Tibial nerve (tissue), 4 donors: ENCODE measurements at regions not wholly inside any gene's neighbourhood (a gene's known extent, or its start where the extent isn't known, plus 50 kb on each side); places are given as distances from the start of the nearest gene placed in this dataset.

Experiments
- DNase-seq, 2 donors: peaks; one replicate each; pipeline ENCODE4 v3.0.0-alpha.2; 2019; ENCODE audit warnings: low spot score in 2 of 2
- H3K27ac ChIP-seq, 4 donors: fragments of 200-600 bp; sonication (generic) in 3 of 4; one replicate each; pipeline ENCODE4 v1.5.1; 2017 to 2019; ENCODE audit warnings: mild to moderate bottlenecking in 1 of 4
- H3K27me3 ChIP-seq, 2 donors: fragments of 200-600 bp; sonication (generic) in 1 of 2; one replicate each; pipeline versions ENCODE4 v1.5.1 to v1.6.0; 2017 to 2019
- H3K36me3 ChIP-seq, 3 donors: fragments of 200-600 bp; sonication (generic); one replicate each; pipeline ENCODE4 v1.5.1; 2018 to 2019
- H3K4me1 ChIP-seq, 4 donors: fragments of 200-600 bp; sonication (generic) in 3 of 4; one replicate each; pipeline ENCODE4 v1.5.1; 2017 to 2019
- H3K4me3 ChIP-seq, 4 donors: fragments of 200-600 bp; sonication (generic) in 3 of 4; one replicate each; pipeline ENCODE4 v1.5.1; 2017 to 2019; ENCODE audit warnings: mild to moderate bottlenecking in 1 of 4, moderate library complexity in 1 of 4
- H3K9me3 ChIP-seq, 4 donors: fragments of 200-600 bp; sonication (generic) in 3 of 4; one replicate each; pipeline ENCODE4 v1.5.1; 2017 to 2019
- EP300 ChIP-seq, 2 donors: sonication (generic); formaldehyde crosslinking; IDR thresholded peaks; one replicate each; pipeline ENCODE4 v1.6.1; 2017; ENCODE audit warnings: antibody characterized with exemption in 2 of 2, mild to moderate bottlenecking in 1 of 2
- POLR2A ChIP-seq, 2 donors: fragments of 450-650 bp; IDR thresholded peaks; one replicate each; pipeline ENCODE4 v1.6.1; 2017; ENCODE audit warnings: antibody characterized with exemption in 2 of 2, mild to moderate bottlenecking in 2 of 2, moderate library complexity in 2 of 2
- WGBS, 2 donors: methylation state at CpG; one replicate each; pipeline ENCODE4 v1.1.5; 2018; 5-methylcytosine and 5-hydroxymethylcytosine counted together
- TF ChIP-seq, protein P1 (sequence below), 5 experiments: fragments of 200-600 bp in 3 of 5; fragments of 450-650 bp in 2 of 5; sonication (generic) in 3 of 5; IDR thresholded peaks; one replicate each; pipeline ENCODE4 v1.5.1; 2016 to 2019; ENCODE audit warnings: antibody characterized with exemption in 5 of 5, mild to moderate bottlenecking in 3 of 5, moderate library complexity in 2 of 5

DNA sequence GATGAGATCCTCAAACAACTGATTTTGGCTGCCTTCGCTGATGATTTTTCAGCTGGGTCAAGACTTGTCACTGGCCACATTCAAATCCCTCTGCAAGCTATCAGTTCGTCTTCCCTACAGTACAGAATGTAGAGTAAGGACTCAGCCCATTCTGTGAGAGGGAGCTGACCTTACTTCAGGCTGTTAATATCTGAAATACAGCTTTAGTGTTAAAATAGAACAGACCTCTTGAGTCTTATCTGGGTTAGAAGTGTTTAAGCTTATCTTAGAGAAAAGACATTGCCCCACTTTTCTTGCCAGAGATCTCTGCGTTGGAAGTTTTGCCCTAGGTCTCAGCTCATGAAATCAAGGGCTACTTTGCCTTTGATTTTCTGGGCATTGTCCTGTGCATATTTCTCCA is 383.4 kb upstream of the LARGE1 start:
- Histone ChIP-seq H3K36me3 (no peaks in the 10 kb centered on the region), H3K9me3 (no peaks in the 10 kb centered on the region), H3K27me3 (no peaks in the 10 kb centered on the region), H3K4me1 (no peaks in the 10 kb centered on the region), H3K27ac (no peak overlapping the region), H3K4me3 (no peak overlapping the region)
- no peak for DNase-seq
- WGBS, 2 donors, result 84 to 86% methylated on average over 3 of the region's 3 CpGs
- TF ChIP-seq, protein P1, sequence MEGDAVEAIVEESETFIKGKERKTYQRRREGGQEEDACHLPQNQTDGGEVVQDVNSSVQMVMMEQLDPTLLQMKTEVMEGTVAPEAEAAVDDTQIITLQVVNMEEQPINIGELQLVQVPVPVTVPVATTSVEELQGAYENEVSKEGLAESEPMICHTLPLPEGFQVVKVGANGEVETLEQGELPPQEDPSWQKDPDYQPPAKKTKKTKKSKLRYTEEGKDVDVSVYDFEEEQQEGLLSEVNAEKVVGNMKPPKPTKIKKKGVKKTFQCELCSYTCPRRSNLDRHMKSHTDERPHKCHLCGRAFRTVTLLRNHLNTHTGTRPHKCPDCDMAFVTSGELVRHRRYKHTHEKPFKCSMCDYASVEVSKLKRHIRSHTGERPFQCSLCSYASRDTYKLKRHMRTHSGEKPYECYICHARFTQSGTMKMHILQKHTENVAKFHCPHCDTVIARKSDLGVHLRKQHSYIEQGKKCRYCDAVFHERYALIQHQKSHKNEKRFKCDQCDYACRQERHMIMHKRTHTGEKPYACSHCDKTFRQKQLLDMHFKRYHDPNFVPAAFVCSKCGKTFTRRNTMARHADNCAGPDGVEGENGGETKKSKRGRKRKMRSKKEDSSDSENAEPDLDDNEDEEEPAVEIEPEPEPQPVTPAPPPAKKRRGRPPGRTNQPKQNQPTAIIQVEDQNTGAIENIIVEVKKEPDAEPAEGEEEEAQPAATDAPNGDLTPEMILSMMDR (IDR thresholded peaks at IDR 0.05), result no peak

DNA sequence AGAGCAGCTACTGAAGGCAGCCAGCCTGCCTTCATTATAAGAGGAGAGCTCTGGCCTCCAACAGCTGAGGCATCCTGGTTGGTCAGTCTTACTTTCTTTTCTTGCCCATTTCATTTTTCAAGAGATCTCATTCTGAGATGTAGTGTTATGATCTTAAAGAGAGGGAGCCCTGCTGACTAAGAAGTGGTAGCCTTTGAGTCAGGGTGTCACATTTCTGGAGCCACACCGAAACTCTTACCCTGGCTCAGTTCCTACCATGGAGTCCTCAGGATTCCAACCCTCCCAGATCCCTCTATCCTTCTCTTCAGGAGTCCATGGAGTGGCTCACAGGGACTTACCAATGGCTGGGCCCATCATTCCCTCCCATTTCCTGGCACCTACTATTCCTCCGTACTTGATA is 386.1 kb upstream of the LARGE1 start:
- 95 to 98% methylated on average over 2 of the region's 2 CpGs for WGBS, 2 donors
- no peaks in the 10 kb centered on the region for H3K9me3 ChIP-seq
- H3K27me3 ChIP-seq, result no peaks in the 10 kb centered on the region
- TF ChIP-seq, protein P1 (IDR thresholded peaks at IDR 0.05), result no peak
- no peak for TF ChIP-seq EP300 (IDR thresholded peaks at IDR 0.05)
- no peak for TF ChIP-seq POLR2A (IDR thresholded peaks at IDR 0.05)
- no peak for DNase-seq
- no peaks in the 10 kb centered on the region for H3K36me3 ChIP-seq
- no peak overlapping the region for H3K4me3 ChIP-seq
- H3K4me1 ChIP-seq, result no peaks in the 10 kb centered on the region
- no peak overlapping the region for H3K27ac ChIP-seq

DNA sequence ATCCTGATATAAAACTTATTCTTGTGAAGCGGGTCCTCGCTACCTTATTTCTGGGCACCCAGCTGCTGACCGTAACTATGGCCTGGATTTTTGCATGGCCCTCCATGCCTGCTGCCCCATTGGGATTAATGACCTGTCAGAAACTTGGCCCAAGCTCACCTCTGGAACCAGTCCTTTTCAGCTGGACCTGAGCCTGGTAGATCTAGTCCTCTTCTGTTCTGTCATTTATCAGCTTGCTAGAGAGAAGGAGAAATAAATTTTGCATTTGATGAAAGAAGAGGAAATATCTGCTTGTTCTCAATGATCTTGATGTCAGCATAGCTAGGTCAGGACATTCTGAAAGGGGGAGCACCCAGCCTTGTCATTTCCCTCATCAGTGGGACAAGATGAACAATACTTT is 387.8 kb upstream of the LARGE1 start:
- TF ChIP-seq POLR2A (IDR thresholded peaks at IDR 0.05) (no peak), EP300 (IDR thresholded peaks at IDR 0.05) (no peak)
- TF ChIP-seq, protein P1 (IDR thresholded peaks at IDR 0.05), result no peak
- no peaks in the 10 kb centered on the region for H3K27me3 ChIP-seq
- no peaks in the 10 kb centered on the region for H3K4me1 ChIP-seq
- WGBS, 2 donors, result 96% methylated on average over 3 of the region's 3 CpGs
- H3K27ac ChIP-seq, result no peak overlapping the region
- no peak overlapping the region for H3K4me3 ChIP-seq
- H3K9me3 ChIP-seq, result no peaks in the 10 kb centered on the region
- H3K36me3 ChIP-seq, result no peaks in the 10 kb centered on the region
- no peak for DNase-seq

DNA sequence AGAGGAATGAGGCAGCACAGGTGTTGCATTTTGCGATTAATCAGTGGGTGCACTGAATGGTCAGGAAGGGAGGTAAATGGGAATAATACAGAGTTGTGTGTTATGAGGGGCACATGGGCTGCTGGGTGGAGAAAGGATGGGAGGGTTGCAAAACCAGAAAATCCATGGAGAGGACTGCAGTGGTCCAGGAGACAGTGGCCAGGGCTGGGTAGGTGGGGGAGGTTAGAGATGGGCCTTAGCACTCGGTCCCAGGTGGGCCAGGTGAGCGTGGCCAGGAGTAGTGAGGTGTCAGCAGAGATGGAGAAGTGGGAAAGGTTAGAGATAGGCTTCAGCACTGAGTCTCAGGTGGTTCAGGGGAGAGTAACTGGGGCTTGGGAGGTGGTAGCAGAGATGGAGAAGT is 399.1 kb upstream of the LARGE1 start:
- Histone ChIP-seq H3K4me3 (no peak overlapping the region), H3K27me3 (no peaks in the 10 kb centered on the region), H3K9me3 (peaks cover 0 to 14% (median 0%) of the 10 kb centered on the region in 4 donors), H3K36me3 (no peaks in the 10 kb centered on the region), H3K4me1 (no peaks in the 10 kb centered on the region), H3K27ac (no peak overlapping the region)
- no peak for TF ChIP-seq POLR2A (IDR thresholded peaks at IDR 0.05)
- 72 to 81% methylated on average over 3 of the region's 3 CpGs for WGBS, 2 donors
- no peak for DNase-seq

DNA sequence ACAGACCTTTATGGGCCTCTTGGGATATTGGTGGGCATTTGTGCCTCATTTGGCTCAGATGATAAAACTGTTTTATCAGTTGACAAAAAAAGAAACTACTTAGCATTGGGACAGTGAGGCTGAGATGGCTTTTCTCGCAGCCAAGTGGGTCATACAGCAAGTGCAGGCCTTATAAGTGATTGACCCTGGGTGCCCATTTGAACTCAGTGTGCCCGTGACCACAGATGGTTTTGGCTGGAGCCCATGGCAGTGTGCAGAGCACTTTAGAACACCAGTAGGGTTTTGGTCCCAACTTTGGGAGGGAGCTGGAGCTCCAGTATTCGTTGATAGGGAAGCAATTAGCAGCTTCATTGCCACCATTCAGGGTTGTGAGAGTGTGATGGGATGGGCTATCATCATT is 404.5 kb upstream of the LARGE1 start:
- 75 to 91% methylated on average over 3 of the region's 3 CpGs for WGBS, 2 donors
- no peak for DNase-seq

DNA sequence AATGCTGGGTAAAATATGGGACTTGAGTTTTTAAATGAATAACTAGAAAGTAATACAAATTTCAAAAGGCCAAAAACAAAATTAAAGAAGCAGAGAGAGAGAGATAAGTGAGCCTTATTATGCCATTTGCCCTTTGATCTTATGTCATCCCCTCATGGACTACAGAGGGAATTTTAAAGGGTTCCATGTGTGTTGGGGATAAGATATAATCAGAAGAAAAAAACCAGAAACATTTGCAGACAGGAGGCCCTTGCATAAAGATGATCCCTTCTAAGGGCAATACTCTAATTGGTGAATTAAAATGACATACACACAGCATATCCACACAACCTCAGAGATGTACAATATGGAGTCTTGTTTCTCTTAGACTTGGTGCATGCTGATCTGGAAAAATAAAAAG is 406.6 kb upstream of the LARGE1 start:
- Histone ChIP-seq H3K36me3 (no peaks in the 10 kb centered on the region), H3K9me3 (no peaks in the 10 kb centered on the region), H3K4me1 (no peaks in the 10 kb centered on the region), H3K4me3 (no peak overlapping the region), H3K27me3 (no peaks in the 10 kb centered on the region), H3K27ac (no peak overlapping the region)
- no peak for DNase-seq
- TF ChIP-seq, protein P1 (IDR thresholded peaks at IDR 0.05), result no peak
- TF ChIP-seq EP300 (IDR thresholded peaks at IDR 0.05) (no peak), POLR2A (IDR thresholded peaks at IDR 0.05) (no peak)

More for the DNA sequence above, 404.5 kb upstream of the LARGE1 start:
- H3K27ac ChIP-seq, result no peak overlapping the region
- H3K27me3 ChIP-seq, result no peaks in the 10 kb centered on the region
- H3K4me3 ChIP-seq, result no peak overlapping the region
- H3K4me1 ChIP-seq, result no peaks in the 10 kb centered on the region
- no peaks in the 10 kb centered on the region for H3K9me3 ChIP-seq
- H3K36me3 ChIP-seq, result no peaks in the 10 kb centered on the region
- TF ChIP-seq EP300 (IDR thresholded peaks at IDR 0.05), result no peak
- no peak for TF ChIP-seq POLR2A (IDR thresholded peaks at IDR 0.05)
- TF ChIP-seq, protein P1 (IDR thresholded peaks at IDR 0.05), result no peak
